Transverse colon (tissue), 3 donors: ENCODE measurements at regions not wholly inside any gene's neighbourhood (a gene's known extent, or its start where the extent isn't known, plus 50 kb on each side); places are given as distances from the start of the nearest gene placed in this dataset.

Experiments used
- CTCF ChIP-seq, 5 experiments: fragments of 200-600 bp in 3 of 5; fragments of 450-650 bp in 2 of 5; sonication (generic) in 3 of 5; IDR thresholded peaks; 1 replicate in 2 of 5; 2 replicates in 3 of 5; pipeline ENCODE4 v1.5.1; 2016 to 2017; ENCODE audit warnings: antibody characterized with exemption in 5 of 5, inconsistent platforms in 3 of 5, mild to moderate bottlenecking in 2 of 5, moderate library complexity in 1 of 5
- EP300 ChIP-seq: sonication (generic); formaldehyde crosslinking; IDR thresholded peaks from one replicate; pipeline ENCODE4 v1.6.1; 2017; ENCODE audit warnings: antibody characterized with exemption, low read depth

GRCh38 chr10:78934994-78935602, 133.7 kb upstream of the ZMIZ1 start:
- TF ChIP-seq CTCF (IDR thresholded peaks at IDR 0.05): no peak
- TF ChIP-seq EP300: no peak
